ENCODE measurements at regions not wholly inside any gene's neighbourhood (a gene's known extent, or its start where the extent isn't known, plus 50 kb on each side); places are given as distances from the start of the nearest gene placed in this dataset.

DNA sequence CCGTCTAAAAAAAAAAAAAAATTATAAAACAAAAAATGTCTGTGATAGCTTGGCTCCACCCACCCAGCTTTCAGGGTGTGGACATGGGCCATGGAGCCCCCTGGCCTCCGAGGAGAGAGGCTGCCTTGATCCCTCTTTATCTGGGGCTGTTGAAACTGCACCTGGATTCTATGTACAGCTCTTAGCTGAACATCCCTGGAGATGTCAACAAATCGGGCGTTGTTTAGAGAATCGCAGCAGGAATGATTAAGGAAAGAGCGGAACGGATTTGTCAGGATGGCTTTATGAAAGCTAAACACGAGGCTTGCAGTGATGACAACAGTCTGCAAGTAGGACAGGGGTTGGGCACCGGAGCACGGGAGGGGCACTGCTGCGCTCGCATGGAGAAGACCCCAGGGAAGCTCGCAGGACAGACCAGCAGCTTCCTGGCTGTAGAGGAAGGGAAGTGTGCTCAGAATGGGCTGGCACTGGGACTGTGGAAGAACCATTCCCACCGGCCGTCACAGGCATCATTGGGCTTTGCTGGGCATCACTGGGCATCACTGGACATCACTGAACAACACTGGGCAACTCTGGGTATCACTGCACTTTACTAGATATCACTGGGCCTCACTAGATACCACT lies 195.8 kb upstream of the FOXF1 start:
- TF ChIP-seq, protein P1, sequence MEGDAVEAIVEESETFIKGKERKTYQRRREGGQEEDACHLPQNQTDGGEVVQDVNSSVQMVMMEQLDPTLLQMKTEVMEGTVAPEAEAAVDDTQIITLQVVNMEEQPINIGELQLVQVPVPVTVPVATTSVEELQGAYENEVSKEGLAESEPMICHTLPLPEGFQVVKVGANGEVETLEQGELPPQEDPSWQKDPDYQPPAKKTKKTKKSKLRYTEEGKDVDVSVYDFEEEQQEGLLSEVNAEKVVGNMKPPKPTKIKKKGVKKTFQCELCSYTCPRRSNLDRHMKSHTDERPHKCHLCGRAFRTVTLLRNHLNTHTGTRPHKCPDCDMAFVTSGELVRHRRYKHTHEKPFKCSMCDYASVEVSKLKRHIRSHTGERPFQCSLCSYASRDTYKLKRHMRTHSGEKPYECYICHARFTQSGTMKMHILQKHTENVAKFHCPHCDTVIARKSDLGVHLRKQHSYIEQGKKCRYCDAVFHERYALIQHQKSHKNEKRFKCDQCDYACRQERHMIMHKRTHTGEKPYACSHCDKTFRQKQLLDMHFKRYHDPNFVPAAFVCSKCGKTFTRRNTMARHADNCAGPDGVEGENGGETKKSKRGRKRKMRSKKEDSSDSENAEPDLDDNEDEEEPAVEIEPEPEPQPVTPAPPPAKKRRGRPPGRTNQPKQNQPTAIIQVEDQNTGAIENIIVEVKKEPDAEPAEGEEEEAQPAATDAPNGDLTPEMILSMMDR (IDR thresholded peaks at IDR 0.05; ENCODE audit: insufficient read depth, low read depth, low read length) = no peak
- no peak for TF ChIP-seq EZH2 (IDR thresholded peaks at IDR 0.05; ENCODE audit: insufficient read depth, low read length)

All from astrocyte (in vitro differentiated cells and primary cell).